HPDE6-E6E7 (cell line): ENCODE measurements at regions not wholly inside any gene's neighbourhood (a gene's known extent, or its start where the extent isn't known, plus 50 kb on each side); places are given as distances from the start of the nearest gene placed in this dataset.
"Not testable (repeated sequence)": the region's sequence is repeated elsewhere in the genome, so short reads cannot be mapped to it uniquely, and the experiment has no call there.

Source experiments
- DNase-seq: peaks from one replicate; pipeline ENCODE4 v3.0.0; 2011; ENCODE audit warnings: missing footprints; ENCODE audit errors: extremely low spot score

DNA sequence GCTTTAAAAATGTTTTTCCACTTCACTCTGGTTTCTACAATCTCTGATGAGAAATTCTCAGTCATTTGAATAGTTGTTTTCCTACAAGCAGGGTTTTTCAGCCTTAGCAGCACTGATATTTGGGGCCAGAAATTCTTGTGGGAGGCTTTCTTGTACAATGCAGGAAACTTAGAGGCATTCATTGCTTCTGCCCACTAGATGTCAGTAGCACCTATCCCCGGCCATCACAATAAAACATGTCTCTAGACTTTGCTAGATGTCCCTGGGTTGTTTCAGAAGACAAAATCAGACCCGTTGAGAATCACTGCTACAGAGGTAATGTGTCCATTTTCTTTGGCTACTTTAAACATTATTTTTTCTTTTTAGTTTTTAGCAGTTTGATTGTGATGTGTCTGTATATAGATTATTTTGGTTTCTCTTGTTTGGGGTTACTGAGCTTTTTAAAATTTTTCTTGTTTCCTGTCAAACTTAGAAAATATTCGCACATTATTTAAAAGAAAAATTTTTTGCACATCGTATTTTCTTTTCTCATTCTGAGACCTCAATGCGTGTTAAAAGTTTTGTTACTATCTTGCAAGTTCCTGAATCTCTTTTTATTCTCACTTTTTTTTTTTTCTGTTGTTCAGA, 60.8 kb upstream of the CCDC179 start:
- DNase-seq: peak; percentile 27

DNA sequence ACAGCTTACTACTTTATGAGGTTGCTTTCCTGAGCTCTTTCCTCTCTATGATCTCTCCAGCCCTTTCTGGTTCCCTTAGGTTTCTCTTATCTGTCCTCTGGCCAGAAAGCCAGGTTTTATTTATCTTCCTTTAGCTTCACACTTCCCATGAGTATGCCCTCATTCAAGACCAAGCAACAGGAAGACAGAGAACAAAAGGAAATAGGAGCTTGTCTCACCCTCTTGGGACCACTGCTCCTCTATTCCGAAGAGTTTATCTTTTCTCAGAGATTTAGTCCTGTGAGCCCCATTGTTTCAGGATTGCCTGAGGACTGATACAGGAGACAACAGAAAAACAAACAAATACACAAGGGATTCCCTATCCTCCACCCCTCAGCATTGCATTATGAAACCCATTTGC, 62.4 kb upstream of the CCDC179 start:
- DNase-seq: no peak

DNA sequence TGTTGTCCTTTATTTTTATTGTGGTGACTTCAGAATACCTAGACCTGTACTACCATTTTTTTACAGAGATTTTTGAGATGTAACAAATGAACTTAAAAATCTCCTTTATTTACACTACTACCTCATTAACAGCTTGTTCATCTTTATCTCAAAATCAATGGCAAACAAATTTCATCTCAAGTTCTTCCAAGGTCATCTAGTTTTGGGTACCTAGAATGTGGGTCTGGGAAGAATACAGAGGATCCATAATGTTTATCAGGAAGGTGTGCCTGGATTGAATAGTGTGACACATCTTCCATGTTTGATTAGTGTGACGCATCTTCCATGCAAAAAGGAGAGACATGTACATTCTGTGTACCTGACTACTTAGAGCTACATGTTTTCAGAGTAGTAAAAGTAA, 63.3 kb upstream of the CCDC179 start:
- no peak for DNase-seq

DNA sequence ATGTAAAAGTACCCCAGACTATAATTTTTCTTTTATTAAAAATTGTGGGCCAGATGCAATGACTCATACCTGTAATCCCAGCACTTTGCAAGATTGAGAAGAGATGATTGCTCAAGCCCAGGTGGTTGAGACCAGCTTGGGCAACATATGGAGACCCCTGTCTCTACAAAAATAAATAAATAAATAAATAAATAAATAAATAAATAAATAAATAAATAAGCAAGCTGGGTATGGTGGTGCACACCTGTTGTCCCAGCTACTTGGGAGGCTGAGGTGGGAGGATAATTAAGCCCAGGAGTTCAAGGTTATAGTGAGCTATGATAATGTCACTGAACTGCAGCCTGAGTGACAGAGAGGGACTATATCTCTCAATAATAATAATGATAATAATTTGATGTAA, 66.1 kb upstream of the CCDC179 start:
- no peak for DNase-seq

DNA sequence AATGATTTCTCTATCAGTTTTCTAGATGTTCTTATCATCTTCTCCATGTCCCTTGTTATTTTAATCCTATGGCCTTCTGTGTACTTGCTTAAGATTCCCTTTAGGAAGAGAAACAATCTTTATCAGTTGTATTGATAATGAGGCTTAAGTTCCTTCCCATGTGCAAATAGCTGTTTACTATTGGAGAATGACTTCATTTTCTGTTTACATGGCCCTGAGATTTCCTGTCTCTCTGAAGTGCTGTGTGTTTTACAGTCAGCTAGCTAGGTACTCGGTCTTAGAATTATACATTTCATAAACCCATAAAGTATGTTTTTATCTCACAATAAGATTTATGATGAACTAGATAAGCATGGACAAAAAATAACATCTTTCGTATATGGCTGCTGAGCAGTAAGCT, 67.5 kb upstream of the CCDC179 start:
- no peak for DNase-seq

DNA sequence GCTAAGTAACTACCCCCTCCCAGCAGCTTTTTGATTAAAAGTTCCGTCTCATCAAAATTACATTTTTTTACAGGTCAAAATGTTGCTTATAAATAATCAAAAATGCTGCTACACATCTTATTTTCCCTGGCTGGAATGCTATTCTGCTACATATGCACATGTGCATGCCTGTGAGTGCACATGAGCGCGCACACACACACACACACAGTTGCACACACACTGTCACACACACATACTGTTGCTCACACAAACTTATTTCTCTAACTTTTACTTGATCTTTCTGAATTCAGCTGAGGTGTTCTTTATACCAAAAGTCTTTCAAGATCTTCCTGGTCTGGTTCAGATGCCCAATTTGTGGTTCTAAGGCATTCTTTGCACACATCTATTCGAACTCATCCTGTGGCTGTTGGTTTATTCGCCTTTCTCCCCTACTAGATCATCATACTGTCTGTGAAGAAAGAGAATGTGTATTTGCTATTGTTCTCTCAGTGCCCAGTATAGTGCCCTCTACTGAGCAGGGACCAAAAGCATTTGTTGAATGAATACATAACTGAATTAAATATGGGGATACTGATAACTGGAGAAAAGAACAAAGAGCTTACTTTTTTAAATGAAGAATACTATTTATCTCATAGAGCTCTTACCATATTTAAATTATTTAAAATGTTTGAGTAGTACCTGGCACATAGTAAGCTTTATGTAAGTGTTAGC, 68.1 kb upstream of the CCDC179 start:
- DNase-seq: no peak

DNA sequence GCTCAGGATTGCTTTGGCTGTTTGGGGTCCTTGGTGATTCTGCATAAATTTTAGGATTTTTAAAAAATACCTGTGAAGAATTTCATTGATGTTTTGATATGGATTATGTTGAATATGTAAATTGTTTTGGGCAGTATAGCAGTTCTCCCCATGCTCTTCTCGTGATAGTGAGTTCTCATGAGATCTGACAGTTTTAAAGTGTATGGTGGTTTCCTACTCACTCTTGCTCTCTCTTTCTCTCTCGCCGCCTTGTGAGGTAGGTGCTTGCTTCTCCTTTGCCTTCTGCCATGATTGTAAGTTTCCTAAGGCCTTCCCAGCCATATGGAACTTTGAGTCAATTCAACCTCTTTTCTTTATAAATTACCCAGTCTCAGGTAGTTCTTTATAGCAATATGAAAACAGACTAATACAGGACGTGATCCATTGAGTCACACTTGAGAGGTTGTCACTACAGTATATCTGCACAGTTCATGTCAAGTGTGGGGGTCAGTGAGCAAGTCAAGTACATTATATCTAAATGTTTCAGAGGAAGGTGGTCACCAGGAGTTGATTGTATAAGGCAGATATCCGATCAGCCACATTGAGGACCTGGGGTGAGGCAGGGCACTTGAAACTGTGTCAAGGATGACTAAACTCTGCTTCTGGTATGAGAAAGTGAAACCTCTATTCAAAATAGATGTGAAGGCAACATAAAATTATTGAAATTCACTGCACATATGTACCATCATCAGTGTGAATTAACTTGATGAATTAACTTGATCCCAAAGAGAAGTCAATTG, 70.7 kb upstream of the CCDC179 start:
- DNase-seq: no peak

DNA sequence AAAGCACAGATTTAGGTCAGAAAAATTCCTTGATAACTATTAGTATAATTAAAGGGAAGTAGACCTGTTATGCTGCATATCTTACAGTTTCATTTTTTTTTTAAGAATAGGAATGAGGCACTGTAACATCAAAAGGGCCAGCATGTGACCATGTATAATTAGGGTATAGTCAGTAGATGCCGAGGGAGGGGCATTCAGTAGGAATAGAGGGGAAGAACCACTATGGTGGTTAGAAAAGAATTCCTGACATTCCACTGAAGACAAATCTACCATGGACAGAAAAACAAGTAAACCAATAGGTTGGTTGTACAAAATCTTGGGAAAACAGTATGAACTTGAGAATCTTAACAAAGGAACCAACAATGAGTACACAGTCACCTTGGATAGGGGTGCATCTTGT, 78.4 kb upstream of the CCDC179 start:
- no peak for DNase-seq

DNA sequence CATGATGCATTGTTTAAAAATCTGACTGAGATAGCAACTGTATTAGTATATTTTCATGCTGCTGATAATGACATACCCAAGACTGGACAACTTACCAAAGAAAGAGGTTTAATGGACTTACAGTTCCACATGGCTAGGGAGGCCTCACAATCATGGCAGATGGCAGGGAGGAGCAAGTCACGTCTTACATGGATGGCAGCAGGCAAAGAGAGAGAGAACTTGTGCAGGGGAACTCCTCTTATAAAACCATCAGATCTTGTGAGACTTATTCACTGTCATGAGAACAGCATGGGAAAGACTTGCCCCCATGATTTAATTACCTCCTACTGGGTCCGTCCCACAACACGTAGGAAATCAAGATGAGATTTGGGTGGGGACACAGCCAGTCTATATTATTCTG, 81.3 kb upstream of the CCDC179 start:
- DNase-seq: not testable (repeated sequence)

DNA sequence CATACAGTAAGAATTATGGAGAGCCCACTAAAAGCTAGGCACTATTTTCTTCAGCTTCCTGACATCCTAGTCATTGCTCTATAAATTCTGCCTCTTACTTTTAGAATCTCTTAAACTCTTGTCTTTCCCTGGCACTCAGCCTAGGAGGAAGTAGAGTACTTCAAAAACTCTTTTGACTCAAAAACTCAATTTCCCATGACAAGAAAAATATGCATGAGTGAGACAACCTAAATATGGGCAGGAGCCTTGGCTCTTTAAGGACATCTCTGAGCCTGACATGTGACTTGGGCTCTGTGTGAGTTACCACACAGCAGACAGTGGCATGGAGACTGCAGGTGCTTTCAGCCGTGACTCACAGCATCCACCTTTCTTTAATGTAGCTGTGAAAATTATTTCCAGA, 97.5 kb upstream of the CCDC179 start:
- DNase-seq: no peak

DNA sequence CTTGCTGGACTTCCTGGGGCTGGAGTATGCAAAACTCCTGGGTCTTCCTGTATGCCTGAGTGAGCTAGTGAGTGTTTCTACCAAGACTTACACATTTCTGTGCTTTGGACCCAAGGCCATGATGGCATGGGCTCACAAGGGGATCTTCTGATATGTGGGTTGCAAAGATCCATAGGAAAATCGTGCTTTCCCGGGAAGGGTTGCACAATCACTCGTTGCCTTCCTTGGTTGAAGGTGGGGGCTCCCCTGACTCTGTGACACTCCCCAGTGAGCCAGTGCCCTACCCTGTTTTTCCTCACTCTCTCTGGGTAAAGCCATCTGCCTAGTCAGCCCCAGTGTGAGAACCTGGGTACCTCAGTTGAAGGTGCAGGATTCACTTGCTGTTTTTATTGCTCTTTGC, 114.0 kb upstream of the CCDC179 start:
- DNase-seq: no peak

DNA sequence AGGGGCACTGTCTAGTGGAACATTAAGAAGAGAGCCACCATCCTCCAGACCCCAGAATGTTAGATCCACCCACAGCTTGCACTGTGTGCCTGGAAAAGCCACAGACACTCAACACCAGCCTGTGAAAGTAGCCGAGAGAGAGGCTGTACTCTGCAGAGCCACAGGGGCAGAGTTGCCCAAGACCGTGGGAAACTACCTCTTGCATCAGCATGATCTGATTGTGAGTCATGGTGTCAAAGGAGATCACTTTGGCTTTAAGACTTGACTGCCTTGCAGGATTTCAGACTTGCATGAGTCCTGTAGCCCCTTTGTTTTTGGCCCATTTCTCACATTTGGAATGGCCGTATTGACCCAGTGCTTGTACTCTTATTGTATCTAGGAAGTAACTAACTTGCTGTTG, 115.9 kb upstream of the CCDC179 start:
- DNase-seq: peak; percentile 26

DNA sequence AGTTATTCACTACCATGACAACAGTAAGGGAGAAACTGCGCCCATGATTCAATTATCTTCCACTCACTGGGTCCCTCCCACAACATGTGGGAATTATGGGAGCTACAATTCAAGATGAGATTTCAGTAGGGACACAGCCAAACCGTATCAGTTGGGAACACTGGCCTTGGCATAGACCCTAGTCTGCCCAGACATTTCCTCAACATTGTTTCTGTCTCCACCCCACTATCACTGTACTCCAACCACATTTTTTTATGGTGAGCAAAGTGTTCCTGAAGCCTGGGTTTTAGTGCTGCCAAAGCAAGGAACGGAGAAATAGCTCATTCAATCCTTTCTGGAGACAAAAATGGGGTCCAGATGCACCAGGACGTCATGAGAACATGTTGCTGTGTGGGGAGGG, 122.6 kb upstream of the CCDC179 start:
- no peak for DNase-seq

DNA sequence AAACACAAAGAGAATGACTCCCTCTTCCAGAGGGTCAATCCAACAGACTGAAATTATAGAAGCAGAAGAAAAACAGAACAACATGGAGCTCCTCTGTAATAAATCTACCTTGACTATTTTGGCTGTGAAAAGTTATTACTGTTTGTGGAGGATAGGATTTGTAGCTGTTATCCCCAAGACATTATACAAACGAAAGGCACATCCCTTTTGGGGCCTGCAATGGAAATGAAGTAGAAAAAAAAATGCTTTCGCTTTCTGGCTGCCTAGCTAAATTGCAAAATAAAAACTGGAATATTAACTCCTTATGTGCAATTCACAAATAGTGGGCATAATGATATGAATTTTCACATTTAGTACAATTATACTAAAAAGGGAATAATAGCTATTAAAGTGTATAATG, 123.8 kb upstream of the CCDC179 start:
- DNase-seq: no peak

DNA sequence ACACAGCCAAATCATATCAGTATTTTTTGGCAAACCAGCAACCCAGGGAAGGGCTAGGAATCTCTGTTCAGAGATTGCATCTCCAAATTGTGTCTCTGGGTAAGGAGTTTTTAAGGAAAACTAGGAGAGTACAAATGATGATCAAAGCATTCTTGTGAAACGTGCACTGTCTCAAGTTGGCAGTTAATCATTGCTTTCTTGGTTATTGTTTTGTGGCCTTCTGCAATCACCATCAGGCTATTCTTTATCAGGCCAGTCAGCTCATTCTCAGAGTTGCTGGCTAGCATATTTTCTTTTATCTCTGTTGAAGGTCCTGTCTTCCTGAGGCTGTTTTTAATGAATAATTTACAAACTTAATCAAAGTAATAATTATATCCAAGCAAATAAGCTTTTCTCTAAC, 129.1 kb upstream of the CCDC179 start:
- DNase-seq: no peak

DNA sequence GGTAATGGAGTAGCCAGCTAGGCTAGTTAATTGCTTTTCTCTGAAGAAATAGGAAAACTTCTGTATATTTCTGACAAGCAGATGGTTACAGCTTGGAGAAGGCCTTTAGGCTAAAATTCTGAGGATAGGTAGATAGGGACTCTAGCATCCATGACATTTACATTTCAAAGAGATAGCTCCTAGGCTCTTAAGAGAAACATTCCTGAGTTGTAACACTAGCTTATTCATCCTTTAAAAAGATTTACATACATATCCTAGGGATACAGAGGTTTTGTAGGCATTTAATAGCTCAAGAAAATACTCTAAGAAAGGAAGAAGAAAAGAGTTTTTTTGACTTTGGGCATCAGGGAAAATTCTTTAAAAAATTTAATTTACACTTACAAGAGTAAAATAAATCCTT, 130.9 kb upstream of the CCDC179 start:
- DNase-seq: no peak

DNA sequence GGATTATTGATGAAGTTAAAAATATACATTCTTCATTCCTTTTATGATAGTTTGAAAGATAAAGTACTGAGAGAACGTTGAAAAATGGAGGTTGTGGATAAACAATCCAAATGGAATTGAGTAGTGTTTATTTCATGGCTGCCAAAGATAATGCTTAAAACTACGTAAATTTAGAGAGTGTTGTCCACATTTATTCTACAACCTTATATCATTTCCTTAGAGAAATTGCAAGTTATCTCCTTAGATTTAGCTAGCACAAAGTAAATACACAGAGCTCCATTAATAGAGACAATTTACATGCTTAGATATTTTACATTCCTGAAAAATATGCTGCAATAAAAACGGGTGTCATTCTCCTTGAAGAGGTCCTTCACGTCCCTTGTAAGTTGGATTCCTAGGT, 146.5 kb upstream of the CCDC179 start:
- DNase-seq: no peak

DNA sequence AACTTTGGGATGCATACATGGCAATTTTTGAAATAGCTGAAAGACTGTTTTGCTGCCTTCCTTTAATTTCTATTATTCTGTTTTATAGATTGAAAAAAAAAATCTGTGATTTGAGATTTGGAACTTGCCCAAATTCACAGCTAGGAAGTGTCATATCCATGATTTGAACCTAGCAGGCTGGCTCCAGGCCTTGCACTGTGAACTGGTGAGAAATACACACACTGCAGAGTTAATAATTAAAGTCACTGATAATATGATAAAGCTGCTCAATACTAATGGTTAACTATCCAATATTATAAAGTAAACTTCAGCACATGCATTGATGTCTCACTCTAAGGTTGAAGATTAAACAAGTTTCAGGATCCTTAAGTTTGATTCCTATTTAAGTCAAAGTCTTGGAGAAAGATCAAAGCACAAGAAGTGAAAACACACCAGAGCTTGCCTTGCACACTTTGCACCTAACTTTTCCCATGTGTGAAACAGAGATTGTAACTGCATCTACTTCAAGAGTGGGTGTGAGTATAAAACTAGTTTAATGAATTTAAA, 150.6 kb upstream of the CCDC179 start:
- no peak for DNase-seq

DNA sequence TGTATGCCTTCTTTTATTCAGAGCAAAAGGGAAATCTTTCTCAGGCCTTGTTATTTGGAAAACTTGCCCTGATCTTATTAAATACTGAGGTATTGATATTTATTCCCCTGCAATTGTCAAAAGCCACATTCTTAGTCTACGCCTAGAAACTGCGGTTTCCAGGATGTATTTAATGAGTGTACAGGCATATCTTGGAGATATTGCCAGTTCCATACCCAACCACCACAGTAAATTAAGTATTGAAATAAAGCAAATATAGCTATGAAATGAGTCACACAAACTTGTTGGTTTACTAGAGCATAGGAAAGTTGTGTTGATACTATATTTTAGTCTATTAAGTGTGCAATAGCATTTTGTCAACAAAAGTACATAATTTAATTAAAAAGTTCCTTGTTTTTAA, 152.7 kb upstream of the CCDC179 start:
- no peak for DNase-seq

DNA sequence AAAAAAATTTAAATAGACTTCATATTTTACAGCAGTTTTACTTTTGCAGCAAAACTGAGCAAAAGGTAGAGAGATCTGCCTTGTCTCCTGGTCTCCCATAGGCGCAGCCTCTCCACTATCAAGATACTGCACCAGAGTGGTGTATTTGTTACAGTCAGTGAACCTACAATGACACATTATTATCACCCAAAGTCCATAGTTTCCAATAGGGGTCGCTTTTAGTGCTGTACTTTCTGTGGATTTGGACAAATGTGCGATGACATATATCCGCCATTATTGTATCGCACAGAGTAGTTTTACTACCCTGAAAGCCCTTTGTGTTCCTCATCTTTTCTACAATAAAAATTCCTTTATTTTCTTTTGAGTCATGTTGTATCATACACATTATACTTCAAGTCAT, 153.2 kb upstream of the CCDC179 start:
- no peak for DNase-seq

DNA sequence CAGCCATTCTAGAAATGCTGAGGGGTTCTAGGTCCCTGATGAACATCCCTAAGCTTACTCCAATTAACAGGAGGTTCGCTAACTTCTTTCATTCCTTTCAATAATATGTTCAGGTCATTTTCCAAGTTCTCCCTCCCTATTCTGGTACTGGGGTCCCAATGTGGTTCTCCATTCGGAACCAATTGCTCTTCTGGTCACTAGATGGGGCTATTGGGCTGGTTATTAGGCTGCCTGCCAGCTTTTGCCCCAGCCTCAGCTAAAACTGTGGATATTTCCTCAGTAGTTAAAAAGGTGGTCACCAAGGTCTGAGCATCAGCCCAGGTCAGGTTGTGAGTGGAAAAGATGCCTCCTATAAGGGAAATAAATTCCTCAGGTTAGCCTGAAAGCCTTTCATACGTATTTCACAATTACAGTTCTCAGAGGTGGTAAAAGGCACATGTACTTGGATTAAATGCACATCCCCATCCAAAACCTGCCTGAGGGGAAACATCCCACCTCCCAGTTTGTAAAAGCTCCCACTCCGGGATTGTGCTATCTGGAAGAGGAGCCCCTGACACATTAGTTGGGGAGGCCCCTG, 161.1 kb upstream of the CCDC179 start:
- DNase-seq: peak; percentile 39

DNA sequence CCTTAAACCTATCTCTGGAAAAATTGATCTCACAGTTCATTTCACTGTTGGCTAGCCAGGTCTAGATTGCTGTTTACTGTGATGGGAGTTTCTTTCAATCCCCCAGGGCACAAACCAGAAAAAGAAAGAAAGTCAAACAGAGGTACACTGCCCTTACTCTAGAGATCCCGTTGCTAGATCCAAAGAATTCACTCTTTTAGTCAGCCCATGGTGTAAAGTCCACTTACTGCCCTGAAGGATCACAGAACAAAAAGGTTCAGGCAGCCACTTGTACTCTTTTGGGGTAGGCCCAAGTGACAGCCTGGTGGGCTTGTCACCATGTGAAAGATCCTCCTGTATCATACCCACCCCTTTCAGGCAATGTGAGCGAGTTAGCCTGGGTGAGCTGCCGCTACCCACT, 162.6 kb upstream of the CCDC179 start:
- DNase-seq: no peak

DNA sequence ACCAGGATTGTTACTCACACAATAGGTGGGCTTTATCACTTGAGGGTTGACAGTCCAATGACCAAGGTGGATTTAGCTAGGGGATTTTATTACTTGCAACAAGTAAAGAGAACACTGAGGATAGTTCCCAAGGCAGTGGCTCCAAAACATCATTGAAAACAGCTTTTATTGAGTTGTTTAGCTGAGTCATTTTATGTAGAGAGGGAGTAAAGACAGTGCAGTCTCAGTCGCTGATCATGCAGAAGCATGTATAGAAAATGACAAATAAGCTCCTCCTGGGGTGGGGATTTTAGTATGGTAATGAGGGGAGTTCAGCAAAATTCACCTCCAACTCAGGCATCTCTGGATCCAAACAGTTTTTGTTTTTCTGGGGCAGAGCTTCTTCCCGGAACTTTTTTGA, 163.0 kb upstream of the CCDC179 start:
- no peak for DNase-seq
